Neural cell (in vitro differentiated cells): ENCODE measurements at regions not wholly inside any gene's neighbourhood (a gene's known extent, or its start where the extent isn't known, plus 50 kb on each side); places are given as distances from the start of the nearest gene placed in this dataset.

Source experiments
- H2AFZ ChIP-seq: fragments of 200-600, 300-800 bp; sonication (generic), shearing (Covaris generic); 2 replicates; pipeline ENCODE4 v1.6.0; 2014; ENCODE audit warnings: low read depth, mild to moderate bottlenecking, antibody characterized with exemption, low read length, moderate library complexity
- H3F3A ChIP-seq: fragments of 200-600 bp; shearing (Covaris generic); 2 replicates; pipeline ENCODE4 v1.6.1; 2016; ENCODE audit warnings: mild to moderate bottlenecking, moderate library complexity, mixed read lengths, antibody characterized with exemption, low read length; ENCODE audit not compliant: insufficient read depth, poor library complexity, severe bottlenecking
- H3K27ac ChIP-seq: fragments of 200-600, 300-800 bp; sonication (generic), shearing (Covaris generic); 2 replicates; pipeline ENCODE4 v1.5.1; 2014; ENCODE audit warnings: mild to moderate bottlenecking, low read length, moderate library complexity
- H3K27me3 ChIP-seq: fragments of 300-800, 200-600 bp; sonication (generic), shearing (Covaris generic); 2 replicates; pipeline ENCODE4 v1.6.0; 2014; ENCODE audit warnings: mild to moderate bottlenecking, low read depth, low read length, moderate library complexity; ENCODE audit not compliant: insufficient read depth
- H3K36me3 ChIP-seq: fragments of 300-800, 200-600 bp; sonication (generic), shearing (Covaris generic); 2 replicates; pipeline ENCODE4 v1.5.1; 2014; ENCODE audit warnings: mild to moderate bottlenecking, antibody characterized with exemption, low read length, moderate library complexity; ENCODE audit not compliant: insufficient read depth
- H3K4me2 ChIP-seq: fragments of 300-800, 200-600 bp; sonication (generic), shearing (Covaris generic); 2 replicates; pipeline ENCODE4 v1.6.0; 2014; ENCODE audit warnings: mild to moderate bottlenecking, low read length
- H3K4me3 ChIP-seq: fragments of 300-800, 200-600 bp; sonication (generic), shearing (Covaris generic); 2 replicates; pipeline ENCODE4 v1.5.1; 2014; ENCODE audit warnings: mild to moderate bottlenecking, low read length, moderate library complexity
- H3K79me2 ChIP-seq: fragments of 200-600 bp; shearing (Covaris generic); replicated peaks from 2 replicates; pipeline ENCODE4 v1.6.0; 2014; ENCODE audit warnings: mild to moderate bottlenecking, low read length, moderate library complexity; ENCODE audit not compliant: insufficient read depth
- H3K9ac ChIP-seq: fragments of 300-800, 200-600 bp; sonication (generic), shearing (Covaris generic); 2 replicates; pipeline ENCODE4 v1.6.1; 2016; ENCODE audit warnings: mild to moderate bottlenecking, low read length, mixed read lengths
- H3K9me2 ChIP-seq: fragments of 200-600 bp; shearing (Covaris generic); 2 replicates; pipeline ENCODE4 v1.6.1; 2016; ENCODE audit warnings: mild to moderate bottlenecking, low read length, mixed read lengths; ENCODE audit not compliant: insufficient read depth
- H3K9me3 ChIP-seq: fragments of 200-600, 300-800 bp; sonication (generic), shearing (Covaris generic); 2 replicates; pipeline ENCODE4 v1.6.1; 2016; ENCODE audit warnings: mild to moderate bottlenecking, mixed run types, low read length, moderate library complexity, mixed read lengths
- H4K20me1 ChIP-seq: fragments of 200-600 bp; shearing (Covaris generic); 2 replicates; pipeline ENCODE4 v1.6.1; 2016; ENCODE audit warnings: mild to moderate bottlenecking, mixed run types; ENCODE audit not compliant: insufficient read depth
- CTCF ChIP-seq: fragments of 450-650 bp; IDR thresholded peaks from 2 replicates; pipeline ENCODE4 v1.5.1; 2014; ENCODE audit warnings: antibody characterized with exemption, mild to moderate bottlenecking, moderate library complexity; ENCODE audit not compliant: poor library complexity, severe bottlenecking
- EP300 ChIP-seq: fragments of 450-650 bp; conservative IDR thresholded peaks from 2 replicates; pipeline ENCODE4 v1.6.1; 2014; ENCODE audit warnings: antibody characterized with exemption, mild to moderate bottlenecking, moderate library complexity; ENCODE audit not compliant: poor library complexity, severe bottlenecking
- EZH2 ChIP-seq: fragments of 200-600, 300-800 bp; shearing (Covaris generic), sonication (generic); IDR thresholded peaks from 2 replicates; pipeline ENCODE4 v1.6.1; 2014; ENCODE audit warnings: antibody characterized with exemption, low read length, borderline replicate concordance, mild to moderate bottlenecking; ENCODE audit not compliant: insufficient read depth, poor library complexity, severe bottlenecking
- MXI1 ChIP-seq: fragments of 450-650 bp; conservative IDR thresholded peaks from 2 replicates; pipeline ENCODE4 v1.6.1; 2014; ENCODE audit warnings: antibody characterized with exemption, mild to moderate bottlenecking; ENCODE audit not compliant: poor library complexity, severe bottlenecking
- POLR2AphosphoS5 ChIP-seq: IDR thresholded peaks from 2 replicates; pipeline ENCODE4 v1.6.1; 2012
- RAD21 ChIP-seq: fragments of 450-650 bp; conservative IDR thresholded peaks from 2 replicates; pipeline ENCODE4 v1.6.1; 2014; ENCODE audit warnings: antibody characterized with exemption, mild to moderate bottlenecking, moderate library complexity
- REST ChIP-seq: IDR thresholded peaks from 2 replicates; pipeline ENCODE4 v1.6.1; 2012; ENCODE audit warnings: borderline replicate concordance
- SMC3 ChIP-seq: fragments of 450-650 bp; conservative IDR thresholded peaks from 2 replicates; pipeline ENCODE4 v1.6.1; 2014; ENCODE audit warnings: antibody characterized with exemption, mild to moderate bottlenecking, moderate library complexity; ENCODE audit not compliant: poor library complexity
- TAF1 ChIP-seq: IDR thresholded peaks from 2 replicates; pipeline ENCODE4 v1.6.1; 2012; ENCODE audit warnings: low read depth

- no peaks in the 10 kb centered on the region for H3K36me3 ChIP-seq
- H3K4me3 ChIP-seq: no peak overlapping the region
- TF ChIP-seq POLR2AphosphoS5 (no peak), TAF1 (no peak), RAD21 (no peak), CTCF (no peak), EZH2 (no peak), EP300 (no peak), REST (no peak), SMC3 (no peak), MXI1 (no peak)
- H3K9ac ChIP-seq: no peak overlapping the region
- H3K9me3 ChIP-seq: no peaks in the 10 kb centered on the region
- no peak overlapping the region for H3K27ac ChIP-seq
- no peaks in the 10 kb centered on the region for H4K20me1 ChIP-seq
- no peaks in the 10 kb centered on the region for H3K9me2 ChIP-seq
- no peaks in the 10 kb centered on the region for H3K79me2 ChIP-seq
- H3K4me2 ChIP-seq: no peak overlapping the region
- H2AFZ ChIP-seq: no peak overlapping the region
- H3F3A ChIP-seq: no peaks in the 10 kb centered on the region
- H3K27me3 ChIP-seq: no peaks in the 10 kb centered on the region
These were observed 266.8 kb downstream of the NDUFA10 start for GRCh38 chr2:239758279-239758877.

GRCh38 chr2:239756790-239757760 lies 268.1 kb downstream of the NDUFA10 start:
- H3K4me2 ChIP-seq: peak overlapping the region; percentile 77
- no peaks in the 10 kb centered on the region for H3K79me2 ChIP-seq
- H4K20me1 ChIP-seq: no peaks in the 10 kb centered on the region
- H3K27me3 ChIP-seq: no peaks in the 10 kb centered on the region
- peak overlapping the region; percentile 52 for H3K4me3 ChIP-seq
- no peaks in the 10 kb centered on the region for H3K36me3 ChIP-seq
- no peaks in the 10 kb centered on the region for H3K9me3 ChIP-seq
- peak overlapping the region; percentile 93 for H3K27ac ChIP-seq
- H3K9me2 ChIP-seq: no peaks in the 10 kb centered on the region
- TF ChIP-seq TAF1 (no peak), MXI1 (peak; percentile 34), POLR2AphosphoS5 (peak; percentile 73), CTCF (no peak), EZH2 (no peak), EP300 (peak; percentile 83), SMC3 (peak; percentile 14), REST (peak; percentile 80), RAD21 (peak; percentile 50)
- H3F3A ChIP-seq: no peaks in the 10 kb centered on the region
- H2AFZ ChIP-seq: peak overlapping the region; percentile 75
- H3K9ac ChIP-seq: peak overlapping the region; percentile 68
